ENCODE measurements at regions not wholly inside any gene's neighbourhood (a gene's known extent, or its start where the extent isn't known, plus 50 kb on each side); places are given as distances from the start of the nearest gene placed in this dataset.
A peak's percentile ranks its signal among the peaks of the same experiment; 100 is the strongest.

DNA sequence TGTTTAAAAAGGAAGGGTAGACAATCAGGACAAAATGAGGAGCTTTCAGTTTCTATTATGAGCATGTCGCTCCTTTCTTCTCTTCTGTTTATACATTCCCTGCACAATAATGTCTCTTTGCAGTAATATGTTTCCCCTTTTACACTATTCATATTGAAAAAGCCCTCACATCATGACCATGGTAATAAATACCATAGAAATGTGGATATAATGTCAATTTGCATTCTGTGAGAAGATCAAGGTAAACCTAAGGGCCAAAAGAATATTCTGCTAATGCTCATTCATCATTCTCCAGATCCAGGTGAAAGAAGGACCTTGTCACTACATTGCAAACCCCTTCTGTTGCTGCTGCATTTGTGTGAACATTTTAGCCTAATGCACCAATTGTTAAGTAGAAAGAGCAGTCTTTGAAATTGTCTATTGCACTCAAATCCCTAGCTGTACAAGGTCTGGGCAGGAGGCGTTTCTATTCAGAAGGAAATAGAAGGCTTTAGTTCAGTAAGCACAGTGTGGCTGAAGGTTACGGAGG, 117.6 kb upstream of the SOX21 start:
- Histone ChIP-seq H3K27me3 (no peaks in the 10 kb centered on the region), H3K36me3 (replicated peaks in 1 of 2; ENCODE audit: insufficient read depth in 1 of 2, low read depth in 2 of 2) (no peaks in the 10 kb centered on the region), H3K4me3 (no peak overlapping the region), H3K4me1 (no peaks in the 10 kb centered on the region), H3K9me3 (no peaks in the 10 kb centered on the region), H3K27ac (no peak overlapping the region)
- 81 to 82% methylated on average over 3 of the region's 3 CpGs for WGBS, 2 donors
- intact Hi-C loops (cut with DNase I): no loop called here
- ATAC-seq (no peak), DNase-seq (no peak)
- TF ChIP-seq CTCF (IDR thresholded peaks at IDR 0.05): no peak
- no peak for TF ChIP-seq POLR2A (IDR thresholded peaks at IDR 0.05)

- intact Hi-C loops (cut with DNase I): no loop called here
Measured at GRCh38 chr13:94829185-94829836, 117.0 kb upstream of the SOX21 start.

DNA sequence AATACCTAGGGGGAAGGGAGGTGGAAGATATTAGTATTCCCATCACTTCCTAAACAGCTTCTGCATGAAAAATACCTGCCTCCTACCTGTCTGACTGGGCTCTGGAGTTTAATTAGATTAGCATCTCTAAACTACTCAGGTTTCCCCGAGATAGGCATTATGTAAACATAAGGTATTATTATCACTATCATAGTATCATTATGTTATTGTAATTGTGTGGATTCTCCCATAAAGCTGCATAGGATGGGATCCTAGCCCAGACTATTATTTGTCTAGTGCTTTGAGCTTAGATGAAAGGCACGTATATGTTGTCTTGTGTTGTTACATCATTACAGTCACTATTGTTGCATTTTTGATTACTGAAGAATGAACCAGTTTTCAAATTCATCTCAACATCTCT, 115.2 kb upstream of the SOX21 start:
- whole genome bisulfite sequencing, 2 donors: 49 to 60% methylated on average over 2 of the region's 2 CpGs

More at GRCh38 chr13:94829185-94829836, 117.0 kb upstream of the SOX21 start:
- no peaks in the 10 kb centered on the region for H3K9me3 ChIP-seq
- DNase-seq: no peak
- TF ChIP-seq POLR2A (IDR thresholded peaks at IDR 0.05) (no peak), CTCF (IDR thresholded peaks at IDR 0.05) (no peak)
- H3K36me3 ChIP-seq (replicated peaks in 1 of 2; ENCODE audit: insufficient read depth in 1 of 2, low read depth in 2 of 2): no peaks in the 10 kb centered on the region
- no peak overlapping the region for H3K4me3 ChIP-seq
- no peak for ATAC-seq
- H3K27me3 ChIP-seq: no peaks in the 10 kb centered on the region
- no peak overlapping the region for H3K27ac ChIP-seq
- WGBS, 2 donors: 33 to 36% methylated on average over 12 of the region's 12 CpGs
- H3K4me1 ChIP-seq: no peaks in the 10 kb centered on the region

GRCh38 chr13:94825507-94825906, 113.2 kb upstream of the SOX21 start:
- WGBS, 2 donors: 33 to 42% methylated on average over 5 of the region's 5 CpGs
- Histone ChIP-seq H3K27ac (no peak overlapping the region), H3K9me3 (no peaks in the 10 kb centered on the region), H3K4me3 (no peak overlapping the region), H3K4me1 (no peaks in the 10 kb centered on the region), H3K27me3 (no peaks in the 10 kb centered on the region), H3K36me3 (replicated peaks in 1 of 2; ENCODE audit: insufficient read depth in 1 of 2, low read depth in 2 of 2) (no peaks in the 10 kb centered on the region)
- DNase-seq: peak; percentile 25 to 55 (median 36)
- ATAC-seq: peak; percentile 33
- intact Hi-C loops (cut with DNase I): no loop called here
- TF ChIP-seq POLR2A (IDR thresholded peaks at IDR 0.05) (no peak), CTCF (IDR thresholded peaks at IDR 0.05) (no peak)

More for the DNA sequence above, 115.2 kb upstream of the SOX21 start:
- H3K4me1 ChIP-seq: no peaks in the 10 kb centered on the region
- H3K9me3 ChIP-seq: no peaks in the 10 kb centered on the region
- ATAC-seq: no peak
- no peaks in the 10 kb centered on the region for H3K36me3 ChIP-seq (replicated peaks in 1 of 2; ENCODE audit: insufficient read depth in 1 of 2, low read depth in 2 of 2)
- intact Hi-C loops (cut with DNase I): no loop called here
- H3K27ac ChIP-seq: no peak overlapping the region
- H3K4me3 ChIP-seq: no peak overlapping the region
- no peaks in the 10 kb centered on the region for H3K27me3 ChIP-seq
- TF ChIP-seq POLR2A (IDR thresholded peaks at IDR 0.05): no peak
- no peak for TF ChIP-seq CTCF (IDR thresholded peaks at IDR 0.05)
- DNase-seq: no peak

GRCh38 chr13:94824601-94825000, 112.3 kb upstream of the SOX21 start:
- no peak for TF ChIP-seq CTCF (IDR thresholded peaks at IDR 0.05)
- TF ChIP-seq POLR2A (IDR thresholded peaks at IDR 0.05): no peak
- DNase-seq (no peak), ATAC-seq (no peak)
- H3K9me3 ChIP-seq: no peaks in the 10 kb centered on the region
- H3K27ac ChIP-seq: no peak overlapping the region
- intact Hi-C loops (cut with DNase I): no loop called here
- no peaks in the 10 kb centered on the region for H3K36me3 ChIP-seq (replicated peaks in 1 of 2; ENCODE audit: insufficient read depth in 1 of 2, low read depth in 2 of 2)
- no peaks in the 10 kb centered on the region for H3K4me1 ChIP-seq
- WGBS, 2 donors: 70 to 72% methylated on average over 4 of the region's 4 CpGs
- no peak overlapping the region for H3K4me3 ChIP-seq
- H3K27me3 ChIP-seq: no peaks in the 10 kb centered on the region
